HK-2 (cell line): ENCODE measurements at regions not wholly inside any gene's neighbourhood (a gene's known extent, or its start where the extent isn't known, plus 50 kb on each side); places are given as distances from the start of the nearest gene placed in this dataset.
"Not testable (repeated sequence)": the region's sequence is repeated elsewhere in the genome, so short reads cannot be mapped to it uniquely, and the experiment has no call there.

Experiments used
- DNase-seq: peaks from one replicate; pipeline ENCODE4 v3.0.0-alpha.2; 2018; ENCODE audit not compliant: unreplicated experiment

- no peak for DNase-seq
Measured at GRCh38 chr5:20370061-20370460, 382.1 kb upstream of the CDH18 start.

- DNase-seq, result no peak
Measured at GRCh38 chr5:20369518-20369885, 381.5 kb upstream of the CDH18 start.

GRCh38 chr5:20368571-20369517 lies 380.8 kb upstream of the CDH18 start:
- no peak for DNase-seq

GRCh38 chr5:20367178-20367577 lies 379.2 kb upstream of the CDH18 start:
- DNase-seq, result no peak

- DNase-seq, result no peak
Measured at GRCh38 chr5:20360263-20360662, 372.3 kb upstream of the CDH18 start.

- DNase-seq, result no peak
Measured at GRCh38 chr5:20359377-20359776, 371.4 kb upstream of the CDH18 start.

GRCh38 chr5:20353499-20353898 lies 365.5 kb upstream of the CDH18 start:
- DNase-seq, result no peak

- DNase-seq, result no peak
Measured at GRCh38 chr5:20351849-20352248, 363.8 kb upstream of the CDH18 start.

GRCh38 chr5:20348321-20348720 lies 360.3 kb upstream of the CDH18 start:
- DNase-seq, result no peak

GRCh38 chr5:20347334-20347733 lies 359.3 kb upstream of the CDH18 start:
- DNase-seq, result no peak

GRCh38 chr5:20340126-20340525 lies 352.1 kb upstream of the CDH18 start:
- DNase-seq, result no peak

- DNase-seq, result no peak
Measured at GRCh38 chr5:20335978-20336377, 348.0 kb upstream of the CDH18 start.

- no peak for DNase-seq
Measured at GRCh38 chr5:20331826-20332225, 343.8 kb upstream of the CDH18 start.

- DNase-seq, result no peak
Measured at GRCh38 chr5:20323323-20323722, 335.3 kb upstream of the CDH18 start.

GRCh38 chr5:20307391-20307790 lies 319.4 kb upstream of the CDH18 start:
- DNase-seq, result no peak

- DNase-seq, result no peak
Measured at GRCh38 chr5:20305463-20305862, 317.5 kb upstream of the CDH18 start.

- DNase-seq, result not testable (repeated sequence)
Measured at GRCh38 chr5:20304570-20304969, 316.6 kb upstream of the CDH18 start.

- no peak for DNase-seq
Measured at GRCh38 chr5:20300110-20300509, 312.1 kb upstream of the CDH18 start.

GRCh38 chr5:20294696-20295095 lies 306.7 kb upstream of the CDH18 start:
- no peak for DNase-seq

- DNase-seq, result no peak
Measured at GRCh38 chr5:20291766-20292165, 303.8 kb upstream of the CDH18 start.

- no peak for DNase-seq
Measured at GRCh38 chr5:20287640-20288039, 299.6 kb upstream of the CDH18 start.

- DNase-seq, result no peak
Measured at GRCh38 chr5:20286512-20286911, 298.5 kb upstream of the CDH18 start.

- DNase-seq, result no peak
Measured at GRCh38 chr5:20276959-20277263, 288.9 kb upstream of the CDH18 start.
